ENCODE measurements at regions not wholly inside any gene's neighbourhood (a gene's known extent, or its start where the extent isn't known, plus 50 kb on each side); places are given as distances from the start of the nearest gene placed in this dataset.

DNA sequence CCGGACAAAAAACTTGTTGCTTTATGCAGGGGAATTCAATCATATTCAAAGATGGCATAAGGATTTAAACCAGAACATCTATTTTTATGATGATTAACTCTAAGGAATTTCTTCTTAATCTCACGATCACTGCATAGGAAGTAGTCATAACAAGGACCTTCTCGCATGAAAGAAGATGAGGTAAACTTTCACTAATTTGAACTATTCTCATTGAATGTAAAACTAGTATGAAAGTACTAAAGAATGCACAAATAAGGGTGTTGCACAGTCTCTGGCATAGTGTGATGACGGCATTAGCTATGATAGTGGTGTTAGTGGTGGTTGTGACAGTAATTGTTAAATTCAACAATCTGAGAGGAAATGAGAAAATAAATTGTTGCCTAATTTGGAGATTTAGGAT lies 280.0 kb downstream of the SLC6A15 start:
- Histone ChIP-seq H3K9me3 (no peaks in the 10 kb centered on the region), H3K4me3 (no peak overlapping the region), H3K4me1 (no peaks in the 10 kb centered on the region), H3K36me3 (ENCODE audit: low read depth, missing control alignments) (no peaks in the 10 kb centered on the region), H3K27me3 (no peaks in the 10 kb centered on the region), H3K27ac (no peak overlapping the region)
- no peak for DNase-seq
- intact Hi-C loops (cut with DNase I; ENCODE audit: low total_unique reads) = no loop called here
- no peak for TF ChIP-seq POLR2A (IDR thresholded peaks at IDR 0.05)
- TF ChIP-seq CTCF (IDR thresholded peaks at IDR 0.05) = no peak
- 88 to 93% methylated on average over 4 of the region's 4 CpGs for WGBS, 2 donors

- intact Hi-C loops (cut with DNase I; ENCODE audit: low total_unique reads) = no loop called here
- no peak for DNase-seq
- TF ChIP-seq CTCF (IDR thresholded peaks at IDR 0.05) = no peak
- TF ChIP-seq POLR2A (IDR thresholded peaks at IDR 0.05) = no peak
- H3K36me3 ChIP-seq (ENCODE audit: low read depth, missing control alignments) = no peaks in the 10 kb centered on the region
- no peaks in the 10 kb centered on the region for H3K4me1 ChIP-seq
- H3K9me3 ChIP-seq = no peaks in the 10 kb centered on the region
- H3K27me3 ChIP-seq = no peaks in the 10 kb centered on the region
- no peak overlapping the region for H3K4me3 ChIP-seq
- no peak overlapping the region for H3K27ac ChIP-seq
These were observed 281.6 kb downstream of the SLC6A15 start for GRCh38 chr12:84631020-84631419.

DNA sequence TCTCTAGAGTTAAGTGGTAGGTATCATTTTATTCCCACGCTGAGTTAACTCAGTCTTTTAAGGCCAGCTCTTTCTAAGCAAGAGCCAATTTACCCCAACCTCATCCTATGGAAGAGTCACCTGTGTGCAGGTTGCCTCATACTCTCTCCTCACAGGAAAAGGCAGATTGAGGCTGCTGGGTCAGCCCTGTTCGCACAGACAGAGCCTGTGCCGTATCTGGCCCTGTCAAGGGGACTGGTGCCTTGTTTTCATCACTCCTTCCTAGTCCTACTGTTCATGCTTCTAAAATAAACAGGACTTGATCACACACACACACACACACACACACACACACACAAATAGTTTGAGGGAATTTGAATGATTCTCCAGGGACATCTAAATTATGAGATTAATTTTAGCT lies 285.0 kb downstream of the SLC6A15 start:
- DNase-seq = no peak
- Histone ChIP-seq H3K36me3 (ENCODE audit: low read depth, missing control alignments) (no peaks in the 10 kb centered on the region), H3K27me3 (no peaks in the 10 kb centered on the region), H3K9me3 (no peaks in the 10 kb centered on the region), H3K4me1 (no peaks in the 10 kb centered on the region), H3K27ac (no peak overlapping the region), H3K4me3 (no peak overlapping the region)
- TF ChIP-seq POLR2A (IDR thresholded peaks at IDR 0.05) = no peak
- TF ChIP-seq CTCF (IDR thresholded peaks at IDR 0.05) = no peak
- 89 to 97% methylated on average over 3 of the region's 3 CpGs for WGBS, 2 donors
- intact Hi-C loops (cut with DNase I; ENCODE audit: low total_unique reads) = no loop called here

DNA sequence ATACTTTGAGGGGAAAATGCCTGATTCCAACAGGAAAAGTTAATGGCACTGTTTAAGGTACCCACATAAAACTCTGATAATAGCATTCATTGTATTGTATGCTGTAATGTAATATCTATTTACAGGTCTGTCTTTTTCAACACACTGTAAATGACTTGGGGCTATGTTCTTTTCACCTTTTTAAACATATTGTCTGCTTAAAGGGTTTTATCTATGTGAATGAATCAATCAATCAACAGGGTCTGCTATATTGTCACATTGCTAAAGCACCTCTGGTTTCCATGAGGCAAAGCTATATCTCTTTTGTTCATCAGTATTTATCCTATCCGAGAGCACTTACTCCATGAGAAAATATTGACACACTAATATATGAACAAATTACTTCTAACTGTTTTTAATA lies 288.0 kb downstream of the SLC6A15 start:
- H3K36me3 ChIP-seq (ENCODE audit: low read depth, missing control alignments) = no peaks in the 10 kb centered on the region
- H3K27ac ChIP-seq = no peak overlapping the region
- no peaks in the 10 kb centered on the region for H3K4me1 ChIP-seq
- H3K27me3 ChIP-seq = no peaks in the 10 kb centered on the region
- 86 to 94% methylated on average over 1 of the region's 1 CpG for WGBS, 2 donors
- no peak for TF ChIP-seq CTCF (IDR thresholded peaks at IDR 0.05)
- H3K9me3 ChIP-seq = no peaks in the 10 kb centered on the region
- DNase-seq = no peak
- no peak overlapping the region for H3K4me3 ChIP-seq
- intact Hi-C loops (cut with DNase I; ENCODE audit: low total_unique reads) = no loop called here

GRCh38 chr12:84619053-84619571 lies 293.5 kb downstream of the SLC6A15 start:
- no peak overlapping the region for H3K4me3 ChIP-seq
- intact Hi-C loops (cut with DNase I; ENCODE audit: low total_unique reads) = no loop called here
- WGBS, 2 donors = 76 to 80% methylated on average over 5 of the region's 5 CpGs

More at GRCh38 chr12:84619053-84619571, 293.5 kb downstream of the SLC6A15 start:
- Histone ChIP-seq H3K4me1 (no peaks in the 10 kb centered on the region), H3K27ac (no peak overlapping the region), H3K27me3 (no peaks in the 10 kb centered on the region), H3K9me3 (no peaks in the 10 kb centered on the region), H3K36me3 (ENCODE audit: low read depth, missing control alignments) (no peaks in the 10 kb centered on the region)
- DNase-seq = no peak
- no peak for TF ChIP-seq CTCF (IDR thresholded peaks at IDR 0.05)
- no peak for TF ChIP-seq POLR2A (IDR thresholded peaks at IDR 0.05)
